ENCODE measurements at regions not wholly inside any gene's neighbourhood (a gene's known extent, or its start where the extent isn't known, plus 50 kb on each side); places are given as distances from the start of the nearest gene placed in this dataset.

- Histone ChIP-seq H2AFZ (ENCODE audit: low read length) (no peak overlapping the region), H3K79me2 (ENCODE audit: insufficient read depth, low read length) (no peaks in the 10 kb centered on the region), H2BK12ac (ENCODE audit: insufficient read length, low read depth, low read length) (no peak overlapping the region), H4K20me1 (ENCODE audit: control insufficient read depth, insufficient read depth, insufficient read length) (no peaks in the 10 kb centered on the region), H2BK20ac (ENCODE audit: low read depth, low read length, poor library complexity, severe bottlenecking) (no peak overlapping the region), H3K79me1 (ENCODE audit: insufficient read depth, low read depth, low read length, poor library complexity, severe bottlenecking) (no peaks in the 10 kb centered on the region), H3K23ac (ENCODE audit: insufficient read length, low read depth, low read length) (no peak overlapping the region), H3K4me1 (ENCODE audit: insufficient read depth, low read length) (no peaks in the 10 kb centered on the region), H3K23me2 (ENCODE audit: insufficient read length, low read depth, low read length, poor library complexity, severe bottlenecking) (no peaks in the 10 kb centered on the region), H4K5ac (ENCODE audit: insufficient read length, low read depth, low read length) (no peak overlapping the region), H3K56ac (ENCODE audit: insufficient read length, low read depth, low read length) (no peak overlapping the region), H3K27ac (ENCODE audit: insufficient read length, low read depth, low read length) (no peak overlapping the region), H3K9me3 (ENCODE audit: control insufficient read depth, low read depth, low read length) (no peaks in the 10 kb centered on the region), H4K8ac (replicated peaks; ENCODE audit: insufficient read length, low read depth, low read length) (no peak overlapping the region), H3K9ac (ENCODE audit: extremely low read depth, insufficient read length, low read length) (no peak overlapping the region), H3K4ac (ENCODE audit: low read depth, low read length) (no peak overlapping the region), H2BK5ac (ENCODE audit: insufficient read length, low read length) (no peak overlapping the region), H2BK15ac (ENCODE audit: low read depth, low read length) (no peak overlapping the region), H3K14ac (ENCODE audit: insufficient read depth, low read length) (no peak overlapping the region), H3T11ph (ENCODE audit: low read length) (no peak overlapping the region), H3K4me2 (ENCODE audit: insufficient read depth, insufficient read length, low read length) (no peak overlapping the region), H4K91ac (ENCODE audit: insufficient read length, low read depth, low read length) (no peak overlapping the region), H2AK5ac (ENCODE audit: insufficient read length, low read length) (no peak overlapping the region), H3K18ac (ENCODE audit: insufficient read length, low read depth, low read length) (no peak overlapping the region), H3K27me3 (ENCODE audit: insufficient read depth, low read length) (no peaks in the 10 kb centered on the region), H2BK120ac (ENCODE audit: low read depth, low read length, poor library complexity, severe bottlenecking) (no peak overlapping the region)
- H3K9me3 Mint-ChIP-seq = no peaks in the 10 kb centered on the region
- no peak overlapping the region for H3K4me3 Mint-ChIP-seq
- no peak overlapping the region for H3K27ac Mint-ChIP-seq
- DNase-seq = no peak
- WGBS (ENCODE audit: extremely low coverage, insufficient read length, low lambda C conversion rate) = no CpG with 5 or more reads among the region's 3 CpGs
- no peaks in the 10 kb centered on the region for H3K27me3 Mint-ChIP-seq (ENCODE audit: low read depth)
- H3K36me3 Mint-ChIP-seq (ENCODE audit: insufficient read depth in 1 of 3, low read depth in 3 of 3) = no peaks in the 10 kb centered on the region; a peak in 1 of 7 replicates
- TF ChIP-seq, protein P1, sequence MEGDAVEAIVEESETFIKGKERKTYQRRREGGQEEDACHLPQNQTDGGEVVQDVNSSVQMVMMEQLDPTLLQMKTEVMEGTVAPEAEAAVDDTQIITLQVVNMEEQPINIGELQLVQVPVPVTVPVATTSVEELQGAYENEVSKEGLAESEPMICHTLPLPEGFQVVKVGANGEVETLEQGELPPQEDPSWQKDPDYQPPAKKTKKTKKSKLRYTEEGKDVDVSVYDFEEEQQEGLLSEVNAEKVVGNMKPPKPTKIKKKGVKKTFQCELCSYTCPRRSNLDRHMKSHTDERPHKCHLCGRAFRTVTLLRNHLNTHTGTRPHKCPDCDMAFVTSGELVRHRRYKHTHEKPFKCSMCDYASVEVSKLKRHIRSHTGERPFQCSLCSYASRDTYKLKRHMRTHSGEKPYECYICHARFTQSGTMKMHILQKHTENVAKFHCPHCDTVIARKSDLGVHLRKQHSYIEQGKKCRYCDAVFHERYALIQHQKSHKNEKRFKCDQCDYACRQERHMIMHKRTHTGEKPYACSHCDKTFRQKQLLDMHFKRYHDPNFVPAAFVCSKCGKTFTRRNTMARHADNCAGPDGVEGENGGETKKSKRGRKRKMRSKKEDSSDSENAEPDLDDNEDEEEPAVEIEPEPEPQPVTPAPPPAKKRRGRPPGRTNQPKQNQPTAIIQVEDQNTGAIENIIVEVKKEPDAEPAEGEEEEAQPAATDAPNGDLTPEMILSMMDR (conservative IDR thresholded peaks at IDR 0.05) = no peak
- H3K4me1 Mint-ChIP-seq = peaks cover 4 to 19% of the 10 kb centered on the region in 2 experiments
These were observed 761.2 kb downstream of the NOVA1 start for GRCh38 chr14:25836636-25837035.

Data from H9 (cell line).